ENCODE measurements at regions not wholly inside any gene's neighbourhood (a gene's known extent, or its start where the extent isn't known, plus 50 kb on each side); places are given as distances from the start of the nearest gene placed in this dataset.

- TF ChIP-seq REST (IDR thresholded peaks at IDR 0.05; ENCODE audit: low read depth, low read length) (no peak), RFX5 (IDR thresholded peaks at IDR 0.05; ENCODE audit: low read length) (no peak), RAD21 (IDR thresholded peaks at IDR 0.05; ENCODE audit: low read length) (no peak), EZH2phosphoT487 (IDR thresholded peaks at IDR 0.05; ENCODE audit: borderline replicate concordance, low read depth) (no peak)
Observed at GRCh38 chr7:131867461-131867860, 311.0 kb upstream of the PODXL start (continued).

- Histone ChIP-seq H3K9ac (no peak overlapping the region), H2AFZ (ENCODE audit: low read depth) (no peak overlapping the region), H3K9me2 (no peaks in the 10 kb centered on the region), H3K27me3 (ENCODE audit: insufficient read depth) (no peaks in the 10 kb centered on the region), H3K4me1 (ENCODE audit: control insufficient read depth in 1 of 2, insufficient read depth in 2 of 2, low read depth in 1 of 2, low read length in 1 of 2) (peaks cover 4 to 19% of the 10 kb centered on the region in 2 experiments; a peak in 3 of 4 replicates), H3K9me3 (no peaks in the 10 kb centered on the region), H3F3A (replicated peaks; ENCODE audit: insufficient read depth) (peaks cover 14% of the 10 kb centered on the region), H3K79me2 (ENCODE audit: insufficient read depth) (no peaks in the 10 kb centered on the region), H4K20me1 (ENCODE audit: insufficient read depth) (no peaks in the 10 kb centered on the region), H3K27ac (ENCODE audit: low read depth in 2 of 2, low read length in 1 of 2) (no peak overlapping the region), H3K4me2 (no peak overlapping the region), H3K4me3 (ENCODE audit: low read depth in 2 of 2, low read length in 1 of 2) (no peak overlapping the region), H3K36me3 (replicated peaks in 1 of 2; ENCODE audit: control insufficient read depth in 1 of 2, insufficient read depth in 2 of 2, low read length in 1 of 2) (no peaks in the 10 kb centered on the region)
- ChIA-PET CTCF (interaction anchor here (0.7 to 3.8 kb wide), 3 partner anchors 8 to 715 kb away, joined by 3 to 41 read pairs (median 3); no protein-coding TSS in a partner anchor), POLR2A (no interaction called here)
- no peak for DNase-seq
- 86% methylated on average over 2 of the region's 2 CpGs for WGBS (ENCODE audit: low lambda C conversion rate)
- TF ChIP-seq USF2 (IDR thresholded peaks at IDR 0.05; ENCODE audit: borderline replicate concordance, low read depth, low read length) = no peak
- no peak for TF ChIP-seq PBX3 (IDR thresholded peaks at IDR 0.05)
- TF ChIP-seq SMC3 (IDR thresholded peaks at IDR 0.05; ENCODE audit: low read depth, low read length) = no peak
- TF ChIP-seq EZH2phosphoT487 (IDR thresholded peaks at IDR 0.05; ENCODE audit: borderline replicate concordance, low read depth) = no peak
- TF ChIP-seq YY1 (IDR thresholded peaks at IDR 0.05; ENCODE audit: low read depth) = no peak
- no peak for TF ChIP-seq FOXJ3 (CRISPR knock-in tag; IDR thresholded peaks at IDR 0.05)
- TF ChIP-seq RAD21 (IDR thresholded peaks at IDR 0.05; ENCODE audit: low read length) = no peak
- no peak for TF ChIP-seq USF1 (IDR thresholded peaks at IDR 0.05; ENCODE audit: borderline replicate concordance, low read depth)
Observed at GRCh38 chr7:131865911-131866310, 309.5 kb upstream of the PODXL start.

Data from SK-N-SH (cell line).